HEK293 (cell line): ENCODE measurements at regions not wholly inside any gene's neighbourhood (a gene's known extent, or its start where the extent isn't known, plus 50 kb on each side); places are given as distances from the start of the nearest gene placed in this dataset.
"Not testable (repeated sequence)": the region's sequence is repeated elsewhere in the genome, so short reads cannot be mapped to it uniquely, and the experiment has no call there.

Source experiments
- CTCF ChIA-PET: fragments of 350-600 bp; formaldehyde crosslinking; extraction: SDS; loops from one replicate; lab custom pipeline; 2021; ENCODE audit warnings: antibody characterized with exemption; lab: Yijun Ruan, JAX
- POLR2A ChIA-PET: fragments of 300-600 bp; formaldehyde crosslinking; extraction: SDS; loops from one replicate; lab custom pipeline; 2020; ENCODE audit warnings: antibody characterized with exemption, inconsistent platforms; lab: Yijun Ruan, JAX
- H3K27ac ChIP-seq: fragments of 200-500 bp; sonication (Bioruptor generic); 2 replicates; pipeline ENCODE4 v1.5.1; 2014; ENCODE audit warnings: low read depth, low read length, control low read depth, inconsistent platforms; ENCODE audit errors: extremely low read depth
- H3K36me3 ChIP-seq, 2 experiments: fragments of 200-500 bp in 1 of 2; sonication (Bioruptor generic) in 1 of 2; 1 replicate in 1 of 2; 2 replicates in 1 of 2; pipeline ENCODE4 v1.5.1; 2014 to 2017; ENCODE audit warnings: inconsistent platforms in 2 of 2, low read length in 2 of 2; ENCODE audit not compliant: control insufficient read depth in 2 of 2, insufficient read depth in 1 of 2
- H3K4me1 ChIP-seq: fragments of 200-500 bp; sonication (Bioruptor generic); 2 replicates; pipeline ENCODE4 v1.5.1; 2014; ENCODE audit warnings: mild to moderate bottlenecking, low read length, inconsistent platforms; ENCODE audit not compliant: control insufficient read depth, insufficient read depth
- H3K4me3 ChIP-seq: 2 replicates; pipeline ENCODE4 v1.5.1; 2011; ENCODE audit warnings: low read depth, mild to moderate bottlenecking, control low read depth, low read length, moderate library complexity
- H3K9me3 ChIP-seq: fragments of 200-500 bp; sonication (Bioruptor generic); 2 replicates; pipeline ENCODE4 v1.5.1; 2014; ENCODE audit warnings: low read depth, low read length, inconsistent platforms; ENCODE audit not compliant: control insufficient read depth, insufficient read depth
- GLIS2 ChIP-seq: fragments of 450-650 bp; formaldehyde crosslinking; IDR thresholded peaks from 2 replicates; pipeline ENCODE4 v1.5.1; 2016; ENCODE audit warnings: missing biosample characterization, missing genetic modification characterization
- KLF7 ChIP-seq: fragments of 450-650 bp; formaldehyde crosslinking; IDR thresholded peaks from 2 replicates; pipeline ENCODE4 v1.5.1; 2016; ENCODE audit warnings: missing biosample characterization, missing genetic modification characterization, borderline replicate concordance
- KLF9 ChIP-seq: fragments of 450-650 bp; formaldehyde crosslinking; IDR thresholded peaks from 2 replicates; pipeline ENCODE4 v1.5.1; 2016; ENCODE audit warnings: missing biosample characterization, missing genetic modification characterization, low read depth
- REPIN1 ChIP-seq: fragments of 450-650 bp; formaldehyde crosslinking; IDR thresholded peaks from 2 replicates; pipeline ENCODE4 v1.5.1; 2017; ENCODE audit warnings: missing biosample characterization, missing genetic modification characterization, low read depth
- TCF7L2 ChIP-seq: IDR thresholded peaks from 2 replicates; pipeline ENCODE4 v1.6.1; 2011; ENCODE audit warnings: low read depth, mild to moderate bottlenecking, inconsistent platforms, low read length, moderate library complexity, borderline replicate concordance
- ZIC2 ChIP-seq: fragments of 450-650 bp; formaldehyde crosslinking; IDR thresholded peaks from 2 replicates; pipeline ENCODE4 v1.5.1; 2016; ENCODE audit warnings: missing biosample characterization, missing genetic modification characterization
- ZNF132 ChIP-seq: fragments of 450-650 bp; formaldehyde crosslinking; IDR thresholded peaks from 2 replicates; pipeline ENCODE4 v1.5.1; 2017; ENCODE audit warnings: missing biosample characterization, missing genetic modification characterization, borderline replicate concordance
- ZNF202 ChIP-seq: fragments of 450-650 bp; formaldehyde crosslinking; IDR thresholded peaks from 2 replicates; pipeline ENCODE4 v1.5.1; 2016; ENCODE audit warnings: missing biosample characterization, missing genetic modification characterization, borderline replicate concordance
- ZNF404 ChIP-seq: fragments of 450-650 bp; formaldehyde crosslinking; IDR thresholded peaks from 2 replicates; pipeline ENCODE4 v1.5.1; 2017; ENCODE audit warnings: missing biosample characterization, missing genetic modification characterization
- ZNF449 ChIP-seq: fragments of 450-650 bp; formaldehyde crosslinking; IDR thresholded peaks from 2 replicates; pipeline ENCODE4 v1.5.1; 2017; ENCODE audit warnings: missing biosample characterization, mild to moderate bottlenecking, missing genetic modification characterization, moderate library complexity
- ZNF623 ChIP-seq: fragments of 450-650 bp; formaldehyde crosslinking; IDR thresholded peaks from 2 replicates; pipeline ENCODE4 v1.5.1; 2016; ENCODE audit warnings: missing biosample characterization, missing genetic modification characterization
- ZNF624 ChIP-seq: fragments of 450-650 bp; formaldehyde crosslinking; IDR thresholded peaks from 2 replicates; pipeline ENCODE4 v1.5.1; 2017; ENCODE audit warnings: missing biosample characterization, missing genetic modification characterization
- ZNF768 ChIP-seq: fragments of 450-650 bp; formaldehyde crosslinking; IDR thresholded peaks from 2 replicates; pipeline ENCODE4 v1.5.1; 2018; ENCODE audit warnings: missing biosample characterization, mild to moderate bottlenecking, missing genetic modification characterization
- ZSCAN16 ChIP-seq: fragments of 450-650 bp; formaldehyde crosslinking; IDR thresholded peaks from 2 replicates; pipeline ENCODE4 v1.5.1; 2016; ENCODE audit warnings: missing biosample characterization, missing genetic modification characterization
- ZSCAN4 ChIP-seq: fragments of 450-650 bp; formaldehyde crosslinking; IDR thresholded peaks from 2 replicates; pipeline ENCODE4 v1.5.1; 2017; ENCODE audit warnings: missing biosample characterization, missing genetic modification characterization
- ZXDB ChIP-seq: fragments of 450-650 bp; formaldehyde crosslinking; IDR thresholded peaks from 2 replicates; pipeline ENCODE4 v1.5.1; 2016; ENCODE audit warnings: missing biosample characterization, missing genetic modification characterization
- TF ChIP-seq, protein P1 (sequence below): fragments of 450-650 bp; formaldehyde crosslinking; IDR thresholded peaks from 2 replicates; pipeline ENCODE4 v1.5.1; 2016; ENCODE audit warnings: missing biosample characterization, missing genetic modification characterization

- TF ChIP-seq ZNF449 = no peak
- TF ChIP-seq KLF9 = no peak
- TF ChIP-seq ZXDB (tag by site-specific recombination) = no peak
- TF ChIP-seq GLIS2 (tag by site-specific recombination) = no peak
- no peak for TF ChIP-seq ZIC2 (tag by site-specific recombination)
- no peak for TF ChIP-seq ZNF768 (tag by site-specific recombination)
Observed at GRCh38 chr3:154819491-154819890, 260.6 kb upstream of the MME start (continued).

GRCh38 chr3:154818676-154819255 is 261.4 kb upstream of the MME start:
- no peak overlapping the region for H3K27ac ChIP-seq
- POLR2A ChIA-PET = no interaction called here
- H3K36me3 ChIP-seq = no peaks in the 10 kb centered on the region
- CTCF ChIA-PET = no interaction called here
- H3K4me3 ChIP-seq = no peak overlapping the region
- no peaks in the 10 kb centered on the region for H3K9me3 ChIP-seq
- H3K4me1 ChIP-seq = no peaks in the 10 kb centered on the region
- no peak for TF ChIP-seq ZSCAN16 (tag by site-specific recombination)
- TF ChIP-seq REPIN1 (tag by site-specific recombination) = no peak
- TF ChIP-seq, protein P1, sequence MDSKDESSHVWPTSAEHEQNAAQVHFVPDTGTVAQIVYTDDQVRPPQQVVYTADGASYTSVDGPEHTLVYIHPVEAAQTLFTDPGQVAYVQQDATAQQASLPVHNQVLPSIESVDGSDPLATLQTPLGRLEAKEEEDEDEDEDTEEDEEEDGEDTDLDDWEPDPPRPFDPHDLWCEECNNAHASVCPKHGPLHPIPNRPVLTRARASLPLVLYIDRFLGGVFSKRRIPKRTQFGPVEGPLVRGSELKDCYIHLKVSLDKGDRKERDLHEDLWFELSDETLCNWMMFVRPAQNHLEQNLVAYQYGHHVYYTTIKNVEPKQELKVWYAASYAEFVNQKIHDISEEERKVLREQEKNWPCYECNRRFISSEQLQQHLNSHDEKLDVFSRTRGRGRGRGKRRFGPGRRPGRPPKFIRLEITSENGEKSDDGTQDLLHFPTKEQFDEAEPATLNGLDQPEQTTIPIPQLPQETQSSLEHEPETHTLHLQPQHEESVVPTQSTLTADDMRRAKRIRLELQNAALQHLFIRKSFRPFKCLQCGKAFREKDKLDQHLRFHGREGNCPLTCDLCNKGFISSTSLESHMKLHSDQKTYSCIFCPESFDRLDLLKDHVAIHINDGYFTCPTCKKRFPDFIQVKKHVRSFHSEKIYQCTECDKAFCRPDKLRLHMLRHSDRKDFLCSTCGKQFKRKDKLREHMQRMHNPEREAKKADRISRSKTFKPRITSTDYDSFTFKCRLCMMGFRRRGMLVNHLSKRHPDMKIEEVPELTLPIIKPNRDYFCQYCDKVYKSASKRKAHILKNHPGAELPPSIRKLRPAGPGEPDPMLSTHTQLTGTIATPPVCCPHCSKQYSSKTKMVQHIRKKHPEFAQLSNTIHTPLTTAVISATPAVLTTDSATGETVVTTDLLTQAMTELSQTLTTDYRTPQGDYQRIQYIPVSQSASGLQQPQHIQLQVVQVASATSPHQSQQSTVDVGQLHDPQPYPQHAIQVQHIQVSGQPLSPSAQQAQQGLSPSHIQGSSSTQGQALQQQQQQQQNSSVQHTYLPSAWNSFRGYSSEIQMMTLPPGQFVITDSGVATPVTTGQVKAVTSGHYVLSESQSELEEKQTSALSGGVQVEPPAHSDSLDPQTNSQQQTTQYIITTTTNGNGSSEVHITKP = no peak
- TF ChIP-seq ZSCAN4 (tag by site-specific recombination) = no peak
- TF ChIP-seq TCF7L2 = no peak
- no peak for TF ChIP-seq ZNF404 (tag by site-specific recombination)
- TF ChIP-seq KLF7 (tag by site-specific recombination) = no peak
- no peak for TF ChIP-seq ZNF624 (tag by site-specific recombination)
- no peak for TF ChIP-seq ZNF623 (tag by site-specific recombination)
- no peak for TF ChIP-seq ZNF132 (tag by site-specific recombination)
- no peak for TF ChIP-seq ZNF202 (tag by site-specific recombination)

DNA sequence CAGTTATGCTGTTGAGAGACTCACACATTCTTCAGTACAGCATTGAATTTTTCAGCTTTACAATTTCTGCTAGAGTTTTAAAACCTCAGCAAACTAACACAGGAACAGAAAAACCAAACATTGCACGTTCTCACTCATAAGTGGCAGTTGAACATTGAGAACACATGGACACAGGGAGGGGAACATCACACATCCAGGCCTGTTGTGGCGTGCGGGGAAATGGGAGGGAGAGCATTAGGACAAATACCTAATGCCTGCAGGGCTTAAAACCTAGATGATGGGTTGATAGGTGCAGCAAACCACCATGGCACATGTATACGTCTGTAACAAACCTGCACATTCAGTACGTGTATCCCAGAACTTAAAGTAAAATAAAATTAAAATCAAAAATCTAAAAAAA is 270.1 kb upstream of the MME start:
- H3K9me3 ChIP-seq, POLR2A ChIA-PET, H3K27ac ChIP-seq, H3K4me1 ChIP-seq, H3K4me3 ChIP-seq, CTCF ChIA-PET, H3K36me3 ChIP-seq: not testable (repeated sequence)
